Cardiac fibroblast (primary cell): ENCODE measurements at regions not wholly inside any gene's neighbourhood (a gene's known extent, or its start where the extent isn't known, plus 50 kb on each side); places are given as distances from the start of the nearest gene placed in this dataset.
"Not testable (repeated sequence)": the region's sequence is repeated elsewhere in the genome, so short reads cannot be mapped to it uniquely, and the experiment has no call there.

Experiments used
- DNase-seq, 2 donors: peaks; one replicate each; pipeline versions ENCODE4 v3.0.0 to v3.0.0-alpha.2; 2010; ENCODE audit warnings: low read depth in 2 of 2
- H3K4me3 ChIP-seq, 2 donors: replicated peaks in 1 of 2; 1 replicate in 1 of 2; 2 replicates in 1 of 2; pipeline ENCODE4 v1.5.1; 2011; ENCODE audit warnings: low read depth in 2 of 2, low read length in 2 of 2, mild to moderate bottlenecking in 2 of 2, moderate library complexity in 1 of 2
- TF ChIP-seq, protein P1 (sequence below): IDR thresholded peaks from one replicate; pipeline ENCODE4 v1.5.1; 2011; ENCODE audit warnings: low read depth, mild to moderate bottlenecking, low read length, inconsistent platforms

DNA sequence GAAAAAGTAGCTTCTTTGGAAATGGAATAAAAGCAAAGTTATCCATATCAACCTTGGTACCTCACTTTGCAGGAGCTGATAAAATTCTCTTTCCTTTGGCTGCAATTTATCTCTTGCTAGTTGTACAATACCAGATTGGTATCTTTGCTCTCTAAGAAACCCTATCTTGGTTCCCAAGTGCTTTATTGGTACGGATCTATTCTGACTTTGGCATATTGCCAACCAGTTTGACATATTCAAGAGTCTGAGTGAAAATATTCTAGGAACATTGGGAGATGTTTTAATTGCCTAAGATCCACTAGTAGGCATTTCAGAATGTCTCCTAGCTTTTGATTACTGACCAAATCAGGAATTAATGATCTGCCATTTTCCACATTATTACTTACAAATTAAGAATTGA lies 167.2 kb upstream of the ATP2B1 start:
- TF ChIP-seq, protein P1, sequence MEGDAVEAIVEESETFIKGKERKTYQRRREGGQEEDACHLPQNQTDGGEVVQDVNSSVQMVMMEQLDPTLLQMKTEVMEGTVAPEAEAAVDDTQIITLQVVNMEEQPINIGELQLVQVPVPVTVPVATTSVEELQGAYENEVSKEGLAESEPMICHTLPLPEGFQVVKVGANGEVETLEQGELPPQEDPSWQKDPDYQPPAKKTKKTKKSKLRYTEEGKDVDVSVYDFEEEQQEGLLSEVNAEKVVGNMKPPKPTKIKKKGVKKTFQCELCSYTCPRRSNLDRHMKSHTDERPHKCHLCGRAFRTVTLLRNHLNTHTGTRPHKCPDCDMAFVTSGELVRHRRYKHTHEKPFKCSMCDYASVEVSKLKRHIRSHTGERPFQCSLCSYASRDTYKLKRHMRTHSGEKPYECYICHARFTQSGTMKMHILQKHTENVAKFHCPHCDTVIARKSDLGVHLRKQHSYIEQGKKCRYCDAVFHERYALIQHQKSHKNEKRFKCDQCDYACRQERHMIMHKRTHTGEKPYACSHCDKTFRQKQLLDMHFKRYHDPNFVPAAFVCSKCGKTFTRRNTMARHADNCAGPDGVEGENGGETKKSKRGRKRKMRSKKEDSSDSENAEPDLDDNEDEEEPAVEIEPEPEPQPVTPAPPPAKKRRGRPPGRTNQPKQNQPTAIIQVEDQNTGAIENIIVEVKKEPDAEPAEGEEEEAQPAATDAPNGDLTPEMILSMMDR, result no peak
- no peak overlapping the region for H3K4me3 ChIP-seq
- DNase-seq, result no peak

DNA sequence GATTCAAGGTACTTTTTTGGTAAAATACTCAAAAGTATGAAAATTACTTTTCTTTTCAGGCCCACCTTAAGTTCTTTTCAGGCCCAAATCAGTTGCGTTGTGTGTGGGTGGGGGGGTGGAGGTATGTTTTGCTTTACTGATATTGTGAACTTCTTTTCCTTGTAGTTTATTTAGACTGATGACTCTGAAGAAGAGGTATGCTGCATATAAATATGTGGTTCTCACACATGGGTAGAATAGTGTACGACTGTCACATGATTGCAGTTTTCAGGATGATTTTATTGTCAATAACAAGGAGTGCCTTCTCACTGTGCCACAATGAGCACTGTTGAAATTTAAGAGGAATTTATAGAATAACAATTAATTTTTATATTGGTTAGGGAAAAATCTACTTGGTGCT lies 166.6 kb upstream of the ATP2B1 start:
- no peak overlapping the region for H3K4me3 ChIP-seq
- TF ChIP-seq, protein P1, result no peak
- DNase-seq, result no peak

DNA sequence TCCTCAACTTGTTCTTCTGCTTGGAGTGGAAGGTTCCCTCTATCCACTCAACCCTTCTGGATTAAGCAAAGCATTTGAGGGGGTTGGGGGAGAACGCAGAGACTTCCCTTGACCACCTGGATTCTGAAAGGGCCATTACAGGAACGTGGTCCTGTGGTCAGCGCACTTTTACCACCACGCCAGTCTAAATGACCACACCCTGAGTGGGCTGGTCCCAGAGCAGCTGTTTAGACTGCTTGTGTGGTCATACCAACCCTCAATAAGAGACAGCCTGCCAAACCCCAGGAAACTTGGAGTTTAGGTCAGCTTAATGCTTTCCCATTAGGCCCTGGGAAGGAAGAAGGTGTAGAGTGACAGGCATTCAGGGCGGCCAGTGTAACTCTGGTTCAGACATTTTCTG lies 165.5 kb upstream of the ATP2B1 start:
- peak in 1 of 2 donors; percentile 18 for DNase-seq
- TF ChIP-seq, protein P1, result no peak

DNA sequence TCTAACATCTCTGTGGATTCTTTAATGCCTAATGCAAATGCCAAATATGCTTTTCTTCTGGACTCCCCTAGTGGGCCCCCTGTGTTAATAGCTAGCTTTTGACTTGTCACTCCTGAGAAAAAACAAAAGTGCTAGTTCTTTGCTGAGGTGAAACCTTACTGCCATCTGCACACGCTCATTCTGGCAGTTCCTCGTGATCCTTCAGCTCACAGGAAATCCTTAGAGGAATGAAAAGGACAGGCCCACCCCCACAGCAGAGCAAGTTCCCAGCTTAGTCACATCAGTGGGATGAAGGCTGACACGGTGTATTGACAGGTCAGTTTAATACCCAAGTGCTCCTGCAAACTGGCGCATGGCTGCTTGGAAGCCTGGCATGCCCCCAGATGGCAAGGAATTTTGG lies 165.1 kb upstream of the ATP2B1 start:
- TF ChIP-seq, protein P1, result no peak
- peak; percentile 24 to 40 for DNase-seq
- no peak overlapping the region for H3K4me3 ChIP-seq

More for the DNA sequence above, 165.5 kb upstream of the ATP2B1 start:
- no peak overlapping the region for H3K4me3 ChIP-seq

DNA sequence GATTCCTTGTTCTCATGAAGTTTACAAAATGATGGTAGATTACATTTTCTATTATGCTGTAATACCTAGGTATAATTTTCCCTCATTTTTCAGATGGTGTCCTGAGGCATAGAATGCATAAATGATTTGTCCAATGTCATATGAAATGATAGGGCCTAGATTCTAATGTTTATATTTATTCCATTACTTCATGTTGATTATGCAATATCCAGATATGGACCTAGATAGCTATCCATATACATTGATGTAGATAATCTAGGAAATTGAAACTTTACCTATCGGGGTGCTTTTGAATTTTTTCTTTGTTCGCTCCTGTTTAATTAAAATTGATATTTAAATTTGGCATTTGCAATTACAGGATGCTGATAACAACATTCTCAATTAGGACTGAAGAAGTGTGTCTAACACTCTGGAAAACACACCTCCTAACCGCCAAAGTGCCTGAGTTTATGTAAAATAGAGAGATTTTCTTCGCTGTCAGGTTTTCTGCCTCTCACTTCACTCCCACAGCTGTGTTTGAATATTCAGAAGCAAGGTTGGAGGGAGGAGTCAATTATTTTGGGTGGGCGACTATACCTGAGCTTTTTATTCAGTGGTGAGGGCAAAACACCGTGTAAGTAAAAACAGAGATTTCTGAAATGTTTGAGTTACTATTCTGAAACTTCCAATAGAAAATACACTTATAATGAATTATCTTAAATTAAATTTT lies 164.4 kb upstream of the ATP2B1 start:
- DNase-seq, result no peak
- TF ChIP-seq, protein P1, result no peak
- H3K4me3 ChIP-seq, result no peak overlapping the region

DNA sequence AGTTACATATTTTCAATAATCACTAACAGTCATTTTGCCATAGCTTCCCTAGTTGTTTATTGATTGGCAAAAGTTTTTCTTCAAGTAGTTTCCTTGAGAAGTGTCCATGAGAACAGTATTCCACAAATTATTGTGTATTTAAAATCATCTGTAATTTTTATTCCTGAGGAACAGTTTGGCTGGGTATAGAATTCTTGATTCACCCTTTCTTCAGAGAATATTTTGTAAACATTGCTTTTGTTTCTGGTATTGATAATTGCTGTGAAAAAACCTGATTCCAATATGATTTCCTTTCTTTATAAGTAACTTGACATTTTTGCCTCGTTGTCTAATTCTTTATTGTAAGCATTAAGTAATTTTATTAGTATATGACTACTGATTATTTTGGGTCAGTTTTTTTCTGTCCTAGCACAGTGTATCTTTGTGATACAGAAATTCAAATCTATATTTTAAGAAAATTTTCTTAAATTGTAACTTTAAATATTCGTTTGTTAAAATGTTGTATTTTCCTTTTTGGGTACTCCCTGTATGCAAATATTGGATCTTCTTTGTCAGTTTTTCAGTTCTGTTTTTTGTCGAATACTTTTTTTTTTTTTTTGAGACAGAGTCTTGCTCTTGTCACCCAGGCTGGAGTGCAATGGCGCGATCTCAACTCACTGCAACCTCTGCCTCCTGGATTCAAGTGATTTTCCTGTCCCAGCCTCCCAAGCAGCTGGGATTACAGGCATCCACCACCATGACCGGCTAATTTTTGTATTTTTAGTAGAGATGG lies 162.0 kb upstream of the ATP2B1 start:
- H3K4me3 ChIP-seq, result no peak overlapping the region
- TF ChIP-seq, protein P1, result no peak
- no peak for DNase-seq

DNA sequence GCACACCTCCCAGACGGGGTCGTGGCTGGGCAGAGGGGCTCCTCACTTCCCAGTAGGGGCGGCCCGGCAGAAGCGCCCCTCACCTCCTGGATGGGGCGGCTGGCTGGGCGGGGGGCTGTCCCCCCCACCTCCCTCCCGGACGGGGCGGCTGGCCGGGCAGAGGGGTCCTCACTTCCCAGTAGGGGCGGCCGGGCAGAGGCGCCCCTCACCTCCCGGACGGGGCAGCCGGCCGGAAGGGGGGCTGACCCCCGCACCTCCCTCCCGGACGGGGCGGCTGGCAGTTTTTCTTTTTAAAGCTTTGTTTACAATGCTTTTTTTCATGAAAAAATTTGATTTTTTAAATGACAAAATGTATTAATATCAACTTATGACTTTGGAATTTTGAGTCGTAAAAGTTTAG lies 159.0 kb upstream of the ATP2B1 start:
- not testable (repeated sequence) for H3K4me3 ChIP-seq, DNase-seq
